Hepatocyte (in vitro differentiated cells): ENCODE measurements at regions not wholly inside any gene's neighbourhood (a gene's known extent, or its start where the extent isn't known, plus 50 kb on each side); places are given as distances from the start of the nearest gene placed in this dataset.

Experiments used
- EZH2 ChIP-seq: fragments of 200-600 bp; sonication (generic); IDR thresholded peaks from 2 replicates; pipeline ENCODE4 v1.6.1; 2016; ENCODE audit warnings: antibody characterized with exemption, mild to moderate bottlenecking, borderline replicate concordance
- EZH2phosphoT487 ChIP-seq: fragments of 200-600 bp; sonication (generic); IDR thresholded peaks from one replicate; pipeline ENCODE4 v1.6.1; 2018; ENCODE audit warnings: antibody characterized with exemption, mild to moderate bottlenecking, low read depth, moderate library complexity; ENCODE audit not compliant: unreplicated experiment, severe bottlenecking
- TF ChIP-seq, protein P1 (sequence below): fragments of 200-600 bp; sonication (generic); IDR thresholded peaks from 2 replicates; pipeline ENCODE4 v1.5.1; 2016; ENCODE audit warnings: antibody characterized with exemption, mild to moderate bottlenecking; ENCODE audit not compliant: poor library complexity

DNA sequence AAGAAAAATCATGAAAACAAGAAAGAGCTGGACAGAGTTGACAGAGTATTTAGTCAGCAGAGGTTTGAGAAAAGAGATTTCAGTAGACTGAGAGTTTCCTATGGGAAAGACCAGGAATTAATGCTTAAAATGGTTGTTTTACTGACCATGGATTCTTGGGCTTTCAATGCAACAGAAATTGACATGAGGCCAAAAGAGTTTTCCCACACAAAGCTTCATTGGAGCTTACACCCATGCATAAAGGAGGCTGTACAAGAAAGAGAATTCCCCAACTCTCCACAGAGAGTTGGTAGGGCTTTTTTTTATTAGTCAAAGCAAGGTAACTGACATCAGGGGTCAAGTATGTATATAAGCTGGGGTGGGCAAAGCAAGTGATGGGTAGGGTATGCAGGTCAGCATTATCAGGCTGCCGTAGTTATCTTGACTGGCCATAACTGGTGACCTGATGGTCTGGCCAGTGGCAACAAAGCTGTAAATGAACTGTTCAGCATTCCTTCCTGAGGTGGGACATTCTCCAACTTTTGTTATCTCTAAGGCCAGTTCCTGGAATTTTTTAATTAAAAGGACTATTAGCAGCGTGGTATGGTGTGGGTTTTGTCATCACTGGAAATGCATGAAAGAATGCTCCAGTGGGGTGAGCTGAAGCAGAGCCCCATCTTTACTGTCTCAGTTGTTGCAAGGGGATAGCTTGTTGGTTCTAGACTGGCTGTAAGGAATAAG lies 117.0 kb downstream of the ADAM29 start:
- TF ChIP-seq, protein P1, sequence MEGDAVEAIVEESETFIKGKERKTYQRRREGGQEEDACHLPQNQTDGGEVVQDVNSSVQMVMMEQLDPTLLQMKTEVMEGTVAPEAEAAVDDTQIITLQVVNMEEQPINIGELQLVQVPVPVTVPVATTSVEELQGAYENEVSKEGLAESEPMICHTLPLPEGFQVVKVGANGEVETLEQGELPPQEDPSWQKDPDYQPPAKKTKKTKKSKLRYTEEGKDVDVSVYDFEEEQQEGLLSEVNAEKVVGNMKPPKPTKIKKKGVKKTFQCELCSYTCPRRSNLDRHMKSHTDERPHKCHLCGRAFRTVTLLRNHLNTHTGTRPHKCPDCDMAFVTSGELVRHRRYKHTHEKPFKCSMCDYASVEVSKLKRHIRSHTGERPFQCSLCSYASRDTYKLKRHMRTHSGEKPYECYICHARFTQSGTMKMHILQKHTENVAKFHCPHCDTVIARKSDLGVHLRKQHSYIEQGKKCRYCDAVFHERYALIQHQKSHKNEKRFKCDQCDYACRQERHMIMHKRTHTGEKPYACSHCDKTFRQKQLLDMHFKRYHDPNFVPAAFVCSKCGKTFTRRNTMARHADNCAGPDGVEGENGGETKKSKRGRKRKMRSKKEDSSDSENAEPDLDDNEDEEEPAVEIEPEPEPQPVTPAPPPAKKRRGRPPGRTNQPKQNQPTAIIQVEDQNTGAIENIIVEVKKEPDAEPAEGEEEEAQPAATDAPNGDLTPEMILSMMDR, result no peak
- TF ChIP-seq EZH2, result no peak
- no peak for TF ChIP-seq EZH2phosphoT487
